Activated naive CD8-positive, alpha-beta T cell (primary cell): ENCODE measurements at regions not wholly inside any gene's neighbourhood (a gene's known extent, or its start where the extent isn't known, plus 50 kb on each side); places are given as distances from the start of the nearest gene placed in this dataset.

ENCODE experiments used
- H3K27ac Mint-ChIP-seq: one replicate; pipeline ENCODE4 v1.8.0; 2021; ENCODE audit warnings: mixed read lengths
- H3K27me3 Mint-ChIP-seq: one replicate; pipeline ENCODE4 v1.8.0; 2021; ENCODE audit warnings: mixed read lengths
- H3K36me3 Mint-ChIP-seq: one replicate; pipeline ENCODE4 v1.8.0; 2021; ENCODE audit warnings: mixed read lengths
- H3K4me1 Mint-ChIP-seq: one replicate; pipeline ENCODE4 v1.8.0; 2021; ENCODE audit warnings: low read depth, mixed read lengths
- H3K4me3 Mint-ChIP-seq: one replicate; pipeline ENCODE4 v1.8.0; 2021; ENCODE audit warnings: mild to moderate bottlenecking, mixed read lengths
- H3K9me3 Mint-ChIP-seq: one replicate; pipeline ENCODE4 v1.8.0; 2021; ENCODE audit warnings: low read depth, mixed read lengths

DNA sequence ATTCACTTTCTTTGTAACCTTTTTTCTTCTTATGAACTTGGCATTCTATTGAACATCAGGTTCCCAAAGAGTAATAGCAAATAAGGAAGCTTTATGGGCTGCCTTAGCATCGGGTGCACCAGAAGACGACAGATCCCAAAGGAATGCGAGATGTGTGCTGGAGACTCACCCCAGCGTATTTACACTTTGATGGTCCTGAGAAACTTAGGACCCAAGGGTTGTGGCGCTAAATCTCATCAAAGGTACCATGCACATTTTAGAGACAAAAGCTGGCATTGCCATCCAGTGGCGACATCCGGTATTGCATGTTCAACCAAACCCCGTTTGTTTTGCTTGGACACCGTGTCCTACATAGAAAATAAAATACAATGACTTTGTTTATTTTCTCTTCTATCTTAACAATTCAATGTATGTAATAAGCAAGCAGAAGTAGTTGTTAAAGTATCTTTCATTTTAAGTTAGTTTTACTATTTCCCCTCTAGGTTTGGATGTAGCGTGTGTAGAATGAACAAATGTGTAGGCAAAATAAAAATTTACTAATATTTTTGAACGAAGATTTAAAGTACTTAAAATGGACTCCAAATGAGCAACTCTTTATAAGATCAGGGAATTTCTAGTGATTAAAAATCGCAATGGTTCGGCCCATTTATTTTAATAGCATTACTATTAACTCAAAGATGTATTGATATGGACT, 1154.8 kb downstream of the GATA3 start:
- peaks cover 3% of the 10 kb centered on the region for H3K27me3 Mint-ChIP-seq
- H3K4me3 Mint-ChIP-seq, result peak overlapping the region; percentile 10
- H3K27ac Mint-ChIP-seq, result peak overlapping the region; percentile 58
- peaks cover 11% of the 10 kb centered on the region for H3K4me1 Mint-ChIP-seq
- no peaks in the 10 kb centered on the region for H3K9me3 Mint-ChIP-seq
- no peaks in the 10 kb centered on the region for H3K36me3 Mint-ChIP-seq

DNA sequence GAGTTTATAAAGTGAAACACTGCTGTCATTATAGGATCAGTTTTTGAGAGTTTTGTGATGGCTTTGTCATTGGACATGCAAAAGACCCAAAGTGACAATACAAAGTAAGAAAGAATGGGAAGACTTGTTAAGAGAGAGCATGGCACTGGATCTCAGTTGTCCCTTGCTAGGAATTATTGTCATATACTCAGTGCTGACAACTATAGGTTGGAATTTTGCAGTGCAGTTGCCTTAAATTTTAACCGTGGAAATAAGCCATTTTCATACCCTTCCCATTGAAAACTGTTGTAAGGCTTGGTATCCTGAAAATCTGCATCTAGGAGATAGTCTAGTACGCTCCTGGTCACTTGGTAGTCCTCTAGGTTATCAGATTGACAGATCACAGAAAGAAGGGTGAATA, 1156.7 kb downstream of the GATA3 start:
- Mint-ChIP-seq H3K36me3 (no peaks in the 10 kb centered on the region), H3K9me3 (no peaks in the 10 kb centered on the region), H3K27ac (no peak overlapping the region), H3K4me3 (no peak overlapping the region), H3K27me3 (peaks cover 3% of the 10 kb centered on the region), H3K4me1 (peaks cover 11% of the 10 kb centered on the region)

DNA sequence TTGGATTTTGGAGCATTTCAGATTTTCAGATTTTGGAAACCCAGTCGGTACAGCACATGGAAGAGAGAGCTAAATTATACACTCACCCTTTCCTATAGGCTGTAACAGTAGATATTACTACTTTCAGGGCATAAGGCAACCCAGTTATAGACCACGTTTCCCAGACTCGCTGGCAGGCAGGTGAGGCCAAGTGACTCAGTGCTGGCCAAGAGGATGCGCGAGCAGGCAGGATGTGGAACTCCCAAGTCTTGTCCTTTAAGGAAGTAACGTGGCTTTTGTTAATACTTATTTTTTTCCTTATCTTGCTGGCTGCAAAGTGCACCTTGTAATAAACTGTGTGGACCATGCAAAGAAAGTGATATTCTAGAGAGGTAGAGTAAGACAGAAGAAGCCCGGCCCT, 1160.1 kb downstream of the GATA3 start:
- Mint-ChIP-seq H3K4me3 (no peak overlapping the region), H3K4me1 (peaks cover 2% of the 10 kb centered on the region), H3K36me3 (no peaks in the 10 kb centered on the region), H3K9me3 (no peaks in the 10 kb centered on the region), H3K27me3 (peaks cover 5% of the 10 kb centered on the region), H3K27ac (no peak overlapping the region)

DNA sequence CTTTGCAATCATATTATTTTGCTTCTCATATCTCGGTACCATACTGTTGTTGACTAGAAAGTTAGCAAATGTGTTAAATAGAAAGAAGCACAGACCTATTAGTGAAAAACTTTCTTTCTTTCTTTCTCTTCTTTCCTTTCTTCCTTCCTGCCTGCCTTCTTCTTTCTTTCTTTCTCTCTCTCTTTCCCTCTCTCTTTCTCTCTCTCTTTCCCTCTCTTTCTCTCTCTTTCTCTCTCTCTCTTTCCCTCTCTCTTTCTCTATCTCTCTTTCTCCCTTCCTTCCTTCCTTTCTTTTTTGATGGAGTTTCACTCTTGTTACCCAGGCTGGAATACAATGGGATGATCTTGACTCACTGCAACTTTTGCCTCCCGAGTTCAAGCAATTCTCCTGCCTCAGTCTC, 1160.6 kb downstream of the GATA3 start:
- Mint-ChIP-seq H3K27ac (no peak overlapping the region), H3K27me3 (peaks cover 5% of the 10 kb centered on the region), H3K9me3 (no peaks in the 10 kb centered on the region), H3K4me3 (no peak overlapping the region), H3K4me1 (peaks cover 2% of the 10 kb centered on the region), H3K36me3 (no peaks in the 10 kb centered on the region)

DNA sequence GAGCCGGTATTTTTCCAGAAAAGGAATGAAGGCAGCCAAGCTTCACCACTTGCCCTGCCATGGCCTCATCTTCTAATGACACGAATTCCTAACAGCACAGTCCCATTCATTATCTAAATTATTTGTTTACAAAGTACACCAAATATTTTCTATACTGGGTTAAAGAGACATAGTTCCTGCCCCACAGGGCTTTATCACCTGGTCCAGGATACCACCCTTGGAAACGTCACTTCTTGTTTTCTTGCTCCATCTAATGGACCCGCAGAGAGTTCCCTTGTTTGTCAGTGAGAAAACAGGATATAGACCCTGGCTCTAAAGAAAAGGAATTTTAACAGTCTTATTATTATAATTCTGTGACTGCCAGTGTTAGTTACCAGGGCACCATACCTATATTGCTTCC, 1165.4 kb downstream of the GATA3 start:
- Mint-ChIP-seq H3K36me3 (no peaks in the 10 kb centered on the region), H3K4me3 (no peak overlapping the region), H3K27me3 (peaks cover 3% of the 10 kb centered on the region), H3K9me3 (no peaks in the 10 kb centered on the region), H3K27ac (no peak overlapping the region), H3K4me1 (peaks cover 2% of the 10 kb centered on the region)

DNA sequence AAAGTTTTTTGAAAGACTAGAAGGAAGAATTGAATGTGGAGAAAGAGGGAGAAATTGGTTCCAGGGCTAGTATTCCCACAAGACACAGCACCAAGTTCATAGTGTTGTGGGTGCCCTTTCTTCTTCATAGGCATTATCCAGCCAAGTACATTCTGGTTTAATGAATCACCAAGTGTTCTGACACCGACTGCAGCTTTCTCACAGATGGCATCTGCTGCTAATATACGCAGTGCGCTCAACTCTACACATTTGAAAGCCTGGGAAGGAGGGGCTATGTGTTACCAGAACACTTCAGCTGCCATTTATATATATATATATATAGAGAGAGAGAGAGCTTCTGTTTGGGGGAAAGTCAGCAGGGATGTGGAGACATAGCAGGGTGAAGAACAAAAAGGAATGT, 1168.4 kb downstream of the GATA3 start:
- Mint-ChIP-seq H3K27me3 (peaks cover 6% of the 10 kb centered on the region), H3K4me3 (no peak overlapping the region), H3K9me3 (no peaks in the 10 kb centered on the region), H3K27ac (no peak overlapping the region), H3K36me3 (no peaks in the 10 kb centered on the region), H3K4me1 (peaks cover 2% of the 10 kb centered on the region)

DNA sequence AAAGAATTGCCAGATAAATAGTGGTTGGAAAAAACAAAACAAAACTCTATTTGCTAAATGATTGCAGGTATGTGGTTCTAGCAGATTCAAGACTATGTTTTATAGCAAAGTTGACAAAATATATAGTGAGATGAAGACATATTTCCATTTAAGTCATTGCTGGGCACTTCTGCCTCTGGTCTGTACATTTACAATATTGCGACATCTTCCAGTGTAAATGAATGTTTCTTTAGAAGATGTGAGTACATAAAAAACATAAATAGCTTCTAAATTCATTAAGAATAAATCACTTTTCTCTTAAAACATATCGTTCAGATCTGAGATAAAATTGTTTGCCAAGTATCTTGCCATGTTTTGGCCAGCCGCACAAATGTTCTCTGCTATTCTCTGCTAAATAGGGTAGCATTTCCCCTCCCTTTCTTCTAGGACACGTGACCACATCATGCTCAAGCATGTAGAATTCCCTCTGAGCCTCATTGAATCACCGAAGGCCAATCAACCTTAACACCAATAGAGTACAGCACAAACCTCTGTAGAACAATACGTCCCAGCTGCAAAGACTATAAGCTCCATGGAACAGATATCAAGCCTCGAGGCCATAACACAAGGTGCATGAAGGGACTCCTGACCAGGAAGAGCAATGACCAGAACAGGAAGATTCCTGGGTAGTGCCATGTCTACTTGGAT, 1173.3 kb downstream of the GATA3 start:
- peaks cover 30% of the 10 kb centered on the region for H3K27me3 Mint-ChIP-seq
- no peaks in the 10 kb centered on the region for H3K9me3 Mint-ChIP-seq
- no peak overlapping the region for H3K27ac Mint-ChIP-seq
- no peaks in the 10 kb centered on the region for H3K36me3 Mint-ChIP-seq
- H3K4me1 Mint-ChIP-seq, result peaks cover 23% of the 10 kb centered on the region
- H3K4me3 Mint-ChIP-seq, result no peak overlapping the region

DNA sequence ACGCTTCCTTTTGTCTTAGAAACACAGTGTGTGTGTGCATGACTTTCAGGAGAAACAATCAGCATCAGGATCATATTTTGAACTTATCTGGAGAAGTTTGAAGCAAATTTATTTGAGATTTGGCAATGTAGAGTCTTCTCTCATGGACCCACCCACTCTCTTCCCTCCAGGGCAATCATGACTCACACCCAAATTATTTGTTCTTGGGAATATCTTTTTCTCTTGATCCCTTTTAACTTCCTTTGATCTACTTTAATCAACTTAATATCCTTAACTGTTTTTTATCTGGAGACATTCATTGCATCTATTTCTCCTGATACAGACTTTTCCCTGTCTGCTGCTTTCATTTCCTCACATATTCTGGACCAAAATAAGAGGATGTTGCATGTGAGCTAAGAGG, 1174.3 kb downstream of the GATA3 start:
- Mint-ChIP-seq H3K4me3 (peak overlapping the region; percentile 40), H3K27me3 (peaks cover 30% of the 10 kb centered on the region), H3K27ac (peak overlapping the region; percentile 11), H3K36me3 (no peaks in the 10 kb centered on the region), H3K9me3 (no peaks in the 10 kb centered on the region), H3K4me1 (peaks cover 23% of the 10 kb centered on the region)

DNA sequence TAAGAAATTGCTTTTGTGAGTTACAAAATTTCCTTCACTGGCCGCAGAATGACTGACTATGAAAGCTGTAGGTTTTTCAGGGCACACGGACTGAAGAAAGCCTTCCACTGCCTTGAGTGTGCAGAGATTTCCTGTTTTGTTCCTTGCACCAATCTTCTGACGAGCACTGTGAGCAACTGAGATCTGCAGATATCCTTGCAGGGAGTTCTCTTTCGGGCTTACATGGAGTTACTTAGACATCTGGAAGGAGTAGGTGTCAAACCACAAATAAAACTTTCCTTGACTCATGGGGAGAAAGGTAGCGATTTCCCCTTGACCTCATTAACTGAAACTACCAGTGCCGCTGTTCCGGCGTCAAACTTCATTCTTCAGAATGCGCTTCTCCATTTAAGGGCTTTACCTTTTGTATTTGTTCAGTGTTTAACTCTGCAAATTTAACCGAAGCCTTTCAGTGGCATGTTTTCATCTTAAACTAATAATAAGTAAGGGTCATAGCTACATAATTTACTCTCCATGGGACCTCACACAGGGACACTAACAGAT, 1175.3 kb downstream of the GATA3 start:
- Mint-ChIP-seq H3K4me3 (peak overlapping the region; percentile 54), H3K27ac (peak overlapping the region; percentile 80), H3K27me3 (peaks cover 33% of the 10 kb centered on the region), H3K36me3 (no peaks in the 10 kb centered on the region), H3K9me3 (no peaks in the 10 kb centered on the region), H3K4me1 (peaks cover 23% of the 10 kb centered on the region)

DNA sequence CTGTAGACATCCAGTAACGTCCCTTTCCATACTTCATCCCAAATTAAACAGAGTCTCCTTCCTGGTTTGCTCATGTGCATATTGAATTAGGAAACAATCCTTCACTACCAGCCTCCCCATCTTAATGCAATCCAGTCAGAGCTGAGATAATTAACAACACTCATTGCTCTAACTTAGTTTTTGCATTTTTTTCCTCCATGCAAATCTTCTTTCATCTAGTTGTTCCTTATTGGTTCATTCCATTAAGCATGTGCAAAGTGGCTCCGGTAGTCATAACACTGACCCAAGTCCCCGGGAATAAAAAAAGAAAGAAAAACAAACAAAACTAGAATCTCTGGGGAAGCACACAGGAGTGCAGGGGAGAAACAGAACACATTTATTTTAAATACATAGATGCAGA, 1176.1 kb downstream of the GATA3 start:
- Mint-ChIP-seq H3K27ac (no peak overlapping the region), H3K4me1 (peaks cover 23% of the 10 kb centered on the region), H3K36me3 (no peaks in the 10 kb centered on the region), H3K27me3 (peaks cover 33% of the 10 kb centered on the region), H3K4me3 (peak overlapping the region; percentile 1), H3K9me3 (no peaks in the 10 kb centered on the region)

DNA sequence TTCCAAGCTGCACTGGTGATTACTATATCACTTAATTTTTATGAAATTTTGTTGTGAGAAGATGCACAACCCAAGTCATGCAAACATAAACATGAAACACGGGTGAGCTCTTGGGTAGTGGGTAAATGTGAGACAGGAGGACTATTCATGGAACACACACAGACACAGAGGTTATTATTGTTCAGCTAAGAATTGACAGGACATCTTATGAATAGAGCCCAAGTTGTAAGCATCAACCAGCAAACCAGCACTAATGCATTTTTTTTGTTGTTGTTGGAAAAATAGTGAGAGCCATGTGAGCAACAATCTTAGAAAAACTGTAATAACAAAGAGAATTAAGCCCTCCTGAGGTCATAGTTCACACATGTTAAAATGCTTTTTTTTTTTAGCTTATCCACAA, 1179.7 kb downstream of the GATA3 start:
- peaks cover 24% of the 10 kb centered on the region for H3K27me3 Mint-ChIP-seq
- H3K9me3 Mint-ChIP-seq, result no peaks in the 10 kb centered on the region
- H3K36me3 Mint-ChIP-seq, result no peaks in the 10 kb centered on the region
- H3K27ac Mint-ChIP-seq, result no peak overlapping the region
- peaks cover 16% of the 10 kb centered on the region for H3K4me1 Mint-ChIP-seq
- no peak overlapping the region for H3K4me3 Mint-ChIP-seq

DNA sequence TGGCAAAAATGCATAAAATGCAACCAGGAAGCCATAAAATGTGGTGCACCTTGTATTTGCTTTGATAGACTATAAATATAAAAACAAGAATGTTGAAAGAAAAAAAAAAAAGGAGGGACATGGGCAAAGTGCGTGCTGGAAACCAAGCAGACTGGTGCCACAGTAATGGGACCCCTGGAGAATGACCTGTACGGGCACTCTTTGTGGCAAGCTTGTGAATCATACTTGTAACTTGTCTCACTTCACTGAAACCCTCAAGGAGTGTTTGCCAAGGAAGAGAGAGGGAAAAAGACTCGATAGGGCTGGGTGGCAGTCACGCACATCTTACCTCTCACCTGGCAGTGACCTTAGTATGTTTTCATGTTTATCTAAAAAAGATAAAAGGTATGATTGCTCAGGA, 1183.6 kb downstream of the GATA3 start:
- no peaks in the 10 kb centered on the region for H3K4me1 Mint-ChIP-seq
- H3K27me3 Mint-ChIP-seq, result peaks cover 5% of the 10 kb centered on the region
- H3K9me3 Mint-ChIP-seq, result no peaks in the 10 kb centered on the region
- H3K36me3 Mint-ChIP-seq, result no peaks in the 10 kb centered on the region
- H3K4me3 Mint-ChIP-seq, result no peak overlapping the region
- no peak overlapping the region for H3K27ac Mint-ChIP-seq

DNA sequence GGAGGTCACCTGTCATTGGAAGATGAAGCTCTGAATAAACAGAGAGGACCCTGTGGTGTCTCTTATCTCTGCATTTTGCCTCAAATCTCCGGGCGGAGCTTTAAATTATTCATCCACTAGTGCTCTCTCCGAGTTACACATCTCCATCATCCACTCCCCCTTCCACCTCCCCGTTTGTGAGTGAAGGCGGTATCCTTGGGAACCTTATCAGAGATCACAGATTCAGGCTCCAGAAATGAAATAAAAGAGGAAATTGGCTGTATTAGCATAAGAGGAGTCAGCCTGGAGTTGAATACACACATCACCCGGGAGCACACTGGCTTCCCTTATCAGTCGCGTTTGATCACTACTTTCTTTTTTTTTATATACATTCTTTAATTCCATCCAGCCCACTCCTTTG, 1184.8 kb downstream of the GATA3 start:
- Mint-ChIP-seq H3K4me1 (no peaks in the 10 kb centered on the region), H3K9me3 (no peaks in the 10 kb centered on the region), H3K36me3 (no peaks in the 10 kb centered on the region), H3K27me3 (peaks cover 10% of the 10 kb centered on the region), H3K4me3 (no peak overlapping the region), H3K27ac (no peak overlapping the region)

DNA sequence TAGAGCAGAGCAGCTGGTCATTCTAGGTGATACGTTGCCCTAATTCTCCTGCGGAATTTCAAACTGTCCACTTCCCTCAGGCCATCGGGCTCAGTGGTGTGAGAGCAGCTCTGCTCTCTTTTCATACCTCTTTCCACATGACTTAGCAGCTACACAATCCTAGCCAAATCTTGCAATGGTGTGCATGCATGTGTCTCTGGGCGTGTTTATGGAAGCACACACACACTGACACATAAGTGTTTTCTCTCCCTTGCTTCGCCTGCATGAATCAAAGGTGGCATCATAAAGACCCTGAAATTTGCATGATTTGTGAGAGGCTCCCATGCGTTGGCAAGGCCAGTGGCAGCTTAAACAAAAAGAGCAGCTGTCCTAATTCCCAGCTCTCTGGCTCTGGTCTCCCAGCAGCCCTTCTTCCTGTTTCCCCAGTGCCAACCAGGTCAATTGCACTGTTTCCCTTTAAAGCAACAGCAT, 1189.5 kb downstream of the GATA3 start:
- Mint-ChIP-seq H3K4me1 (no peaks in the 10 kb centered on the region), H3K36me3 (peaks cover 2% of the 10 kb centered on the region), H3K9me3 (no peaks in the 10 kb centered on the region), H3K4me3 (no peak overlapping the region), H3K27me3 (peaks cover 24% of the 10 kb centered on the region), H3K27ac (no peak overlapping the region)

DNA sequence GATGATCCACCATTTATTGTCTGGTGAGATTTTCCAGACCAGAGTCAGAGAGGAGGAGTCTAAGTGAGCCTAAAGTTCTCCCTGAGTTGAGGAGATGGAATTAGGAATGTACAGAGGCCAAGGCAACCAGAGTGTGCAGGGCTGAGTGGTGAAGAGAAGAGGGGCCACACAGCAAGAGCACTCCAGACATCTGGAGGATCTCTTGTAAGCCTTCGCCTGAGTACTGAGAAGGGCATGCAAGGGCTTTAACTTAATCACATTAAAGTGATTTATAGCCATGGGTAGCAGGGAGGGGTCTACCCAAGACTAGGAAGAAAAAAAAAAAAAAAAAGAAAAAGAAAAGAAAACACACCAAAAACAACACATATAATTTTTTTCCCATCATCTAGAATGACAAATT, 1190.4 kb downstream of the GATA3 start:
- H3K27ac Mint-ChIP-seq, result no peak overlapping the region
- H3K4me3 Mint-ChIP-seq, result no peak overlapping the region
- H3K9me3 Mint-ChIP-seq, result no peaks in the 10 kb centered on the region
- peaks cover 22% of the 10 kb centered on the region for H3K27me3 Mint-ChIP-seq
- peaks cover 2% of the 10 kb centered on the region for H3K36me3 Mint-ChIP-seq
- H3K4me1 Mint-ChIP-seq, result no peaks in the 10 kb centered on the region
